ENCODE measurements at regions not wholly inside any gene's neighbourhood (a gene's known extent, or its start where the extent isn't known, plus 50 kb on each side); places are given as distances from the start of the nearest gene placed in this dataset.
"Not testable (repeated sequence)": the region's sequence is repeated elsewhere in the genome, so short reads cannot be mapped to it uniquely, and the experiment has no call there.

DNA sequence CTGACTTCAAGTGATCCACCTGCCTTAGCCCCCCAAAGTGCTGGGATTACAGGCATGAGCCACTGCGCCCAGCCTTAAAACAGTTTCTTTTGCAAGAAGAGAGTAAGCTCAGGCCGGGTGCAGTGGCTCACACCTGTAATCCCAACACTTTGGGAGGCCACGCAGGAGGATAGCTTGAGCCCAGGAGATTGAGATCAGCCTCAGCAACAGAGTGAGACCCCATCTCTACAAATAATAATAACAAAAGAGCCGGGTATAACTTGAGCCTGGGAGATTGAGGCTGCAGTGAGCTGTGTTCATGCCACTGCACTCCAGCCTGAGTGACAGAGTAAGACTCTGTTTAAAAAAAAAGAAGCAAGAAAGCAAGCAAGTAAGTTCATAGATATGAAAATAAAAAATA, 482.9 kb downstream of the FAT4 start:
- DNase-seq = not testable (repeated sequence)

DNA sequence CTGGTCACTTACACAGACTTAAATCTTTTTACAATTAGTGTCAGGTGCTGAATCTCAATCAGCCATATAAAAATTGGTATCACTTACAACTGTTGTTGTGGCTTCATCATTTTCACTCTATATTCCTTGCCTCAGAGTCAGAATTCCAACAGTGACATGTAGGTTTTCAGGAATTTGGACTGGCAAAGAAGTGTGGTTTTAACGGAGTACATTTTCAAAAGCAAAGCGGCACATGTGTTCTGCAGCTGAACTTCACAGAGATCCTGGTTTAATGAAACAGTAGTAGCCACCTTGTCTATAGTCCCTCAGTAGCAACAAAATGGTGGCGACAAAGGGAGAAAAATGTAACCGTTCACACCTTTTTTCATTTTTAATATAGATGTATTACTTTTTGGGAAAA, 486.6 kb downstream of the FAT4 start:
- no peak for DNase-seq

DNA sequence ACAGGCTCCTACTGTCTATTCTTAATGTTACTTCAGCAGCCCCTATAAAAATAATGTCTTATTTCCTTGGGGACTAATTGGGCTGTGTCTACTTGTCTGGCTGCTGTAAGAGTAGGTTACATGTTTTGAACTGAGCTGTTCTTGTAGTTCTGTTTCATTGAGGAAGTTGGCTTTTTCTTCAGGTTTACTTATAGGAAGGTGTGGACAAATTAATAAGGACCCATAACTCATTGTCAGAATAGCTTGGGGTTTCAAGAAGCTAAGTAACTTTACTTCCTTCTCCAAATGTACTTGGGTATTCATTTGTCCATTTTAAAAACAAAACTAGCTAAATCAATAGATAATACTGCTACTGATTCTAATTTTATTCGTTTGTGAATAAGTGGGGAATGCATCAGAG, 487.2 kb downstream of the FAT4 start:
- no peak for DNase-seq

DNA sequence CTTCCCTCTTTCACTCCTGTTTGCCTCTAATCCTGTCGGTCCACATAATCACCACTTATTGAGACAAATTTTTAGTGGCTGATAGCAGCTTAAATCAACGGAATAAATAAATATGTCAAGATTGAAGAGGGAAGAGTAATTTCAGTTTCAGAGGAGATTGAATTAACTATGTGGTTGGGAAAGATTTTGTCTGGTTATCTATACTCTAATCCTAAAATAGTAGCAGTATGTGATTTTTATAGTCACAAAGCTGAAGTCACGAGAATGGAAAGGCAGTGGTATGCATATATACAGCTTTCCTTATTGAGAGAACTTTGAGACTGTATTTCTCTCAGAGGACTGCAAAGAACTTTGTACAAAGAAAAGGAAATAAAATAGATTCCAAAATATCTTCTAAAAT, 493.3 kb downstream of the FAT4 start:
- no peak for DNase-seq

GRCh38 chr4:125808570-125808969, 493.8 kb downstream of the FAT4 start:
- DNase-seq = no peak

GRCh38 chr4:125811892-125812291, 497.1 kb downstream of the FAT4 start:
- DNase-seq = no peak

GRCh38 chr4:125826801-125827695, 512.3 kb downstream of the FAT4 start:
- no peak for DNase-seq

GRCh38 chr4:125827696-125828052, 512.9 kb downstream of the FAT4 start:
- no peak for DNase-seq

- no peak for DNase-seq
These were observed 513.6 kb downstream of the FAT4 start for GRCh38 chr4:125828346-125828745.

- no peak for DNase-seq
These were observed 517.4 kb downstream of the FAT4 start for GRCh38 chr4:125832161-125832560.

GRCh38 chr4:125836597-125837195, 521.9 kb downstream of the FAT4 start:
- no peak for DNase-seq

- no peak for DNase-seq
These were observed 522.9 kb downstream of the FAT4 start for GRCh38 chr4:125837493-125838201.

DNA sequence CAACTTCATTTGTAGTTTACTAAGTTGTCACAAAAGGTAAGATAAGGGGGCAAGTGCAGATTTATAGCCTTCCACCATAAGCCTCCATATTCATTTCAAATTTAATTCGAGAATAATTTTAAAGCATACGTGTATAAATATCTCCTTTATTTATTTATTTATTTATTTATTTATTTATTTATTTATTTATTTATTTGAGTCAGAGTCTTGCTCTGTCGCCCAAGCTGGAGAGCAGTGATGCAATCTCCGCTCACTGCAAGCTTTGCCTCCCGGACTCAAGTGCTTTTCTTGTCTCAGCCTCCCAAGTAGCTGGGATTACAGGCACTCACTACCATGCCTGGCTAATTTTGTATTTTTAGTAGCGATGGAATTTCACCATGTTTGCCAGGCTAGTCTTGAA, 523.4 kb downstream of the FAT4 start:
- DNase-seq = no peak

DNA sequence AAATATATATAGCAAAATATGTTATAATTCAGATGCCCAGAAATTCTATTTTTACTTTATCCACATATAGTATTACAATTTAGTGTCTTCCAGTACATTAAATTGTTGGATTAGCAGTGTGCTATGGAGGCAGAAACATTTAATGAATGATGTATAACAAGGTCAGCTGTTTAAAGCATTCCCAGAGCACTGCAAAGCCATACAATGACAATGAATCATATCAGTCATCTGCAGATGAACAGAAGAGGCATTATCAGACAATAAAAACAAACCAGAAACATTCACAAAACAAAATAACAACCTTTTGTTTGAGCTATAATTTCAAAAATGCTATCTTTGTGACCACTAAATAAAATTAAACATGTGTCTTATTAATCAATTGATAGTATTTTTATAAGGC, 524.2 kb downstream of the FAT4 start:
- no peak for DNase-seq

DNA sequence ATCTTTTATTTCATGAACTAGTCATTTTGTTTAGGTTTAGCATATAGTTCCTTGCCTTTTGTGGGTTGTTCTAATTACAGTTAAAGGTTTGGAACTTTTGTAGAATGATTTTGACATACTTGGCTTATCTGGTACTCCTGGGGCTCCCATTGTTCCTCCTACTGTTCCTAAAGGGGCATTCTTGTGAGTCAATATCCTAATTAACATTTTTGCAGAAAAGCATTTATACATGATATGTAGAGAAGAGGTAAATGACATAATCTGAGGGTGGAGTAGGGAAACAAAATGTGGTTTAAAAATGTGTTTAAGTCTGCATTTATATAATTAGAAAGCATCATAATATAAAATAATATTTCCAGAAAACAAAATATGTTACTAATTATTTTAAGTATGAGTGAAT, 529.2 kb downstream of the FAT4 start:
- no peak for DNase-seq

- no peak for DNase-seq
These were observed 532.8 kb downstream of the FAT4 start for GRCh38 chr4:125847518-125847917.

DNA sequence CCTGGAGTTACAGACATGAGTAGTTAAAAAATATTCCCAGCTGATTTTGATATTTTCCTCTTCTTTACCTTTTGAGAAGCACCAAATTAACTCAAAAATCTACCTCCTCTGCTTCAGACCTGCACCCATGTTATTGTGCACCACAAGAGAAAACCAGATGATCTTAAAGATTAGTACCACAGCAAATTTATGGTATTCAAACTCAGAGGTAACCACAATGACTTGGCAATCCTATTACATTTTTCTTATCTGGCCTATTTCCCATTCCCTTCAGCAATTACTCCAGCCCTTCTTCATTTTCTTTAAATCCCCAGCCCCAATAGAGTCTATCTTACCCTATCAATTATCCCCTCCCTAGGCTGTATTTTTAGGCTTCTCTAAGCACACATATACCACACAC, 535.1 kb downstream of the FAT4 start:
- no peak for DNase-seq

DNA sequence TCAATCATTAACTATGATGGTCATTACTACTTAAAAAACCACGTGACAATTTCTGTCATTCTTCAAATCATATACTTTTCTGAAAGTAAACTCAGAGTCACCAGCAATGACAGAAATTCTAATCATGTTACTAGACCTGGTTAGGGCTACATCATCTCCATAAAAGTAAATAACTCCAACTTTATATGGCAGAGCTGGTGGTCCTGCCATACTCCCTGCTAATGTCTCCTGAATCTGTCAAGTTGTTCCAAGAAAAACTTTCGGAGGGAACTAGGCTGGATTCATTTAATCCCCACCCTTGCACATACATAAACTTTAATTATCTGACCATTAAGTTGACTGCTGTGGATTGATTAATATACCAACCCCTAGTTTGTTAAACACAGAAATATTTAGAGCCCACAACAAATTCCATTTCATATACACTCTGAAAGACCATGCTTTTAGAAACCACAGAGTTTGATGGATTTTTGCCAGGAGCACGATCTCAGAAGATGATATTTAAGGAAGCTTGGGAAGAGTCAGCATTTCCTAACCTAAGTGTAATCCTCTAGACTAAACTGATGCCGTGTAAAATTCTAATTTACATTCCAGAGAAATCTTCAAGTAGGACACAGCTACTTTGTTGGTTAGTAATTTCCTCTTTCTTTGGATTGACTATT, 577.0 kb downstream of the FAT4 start:
- no peak for DNase-seq

- DNase-seq = no peak
These were observed 590.0 kb downstream of the FAT4 start for GRCh38 chr4:125904802-125905201.

DNA sequence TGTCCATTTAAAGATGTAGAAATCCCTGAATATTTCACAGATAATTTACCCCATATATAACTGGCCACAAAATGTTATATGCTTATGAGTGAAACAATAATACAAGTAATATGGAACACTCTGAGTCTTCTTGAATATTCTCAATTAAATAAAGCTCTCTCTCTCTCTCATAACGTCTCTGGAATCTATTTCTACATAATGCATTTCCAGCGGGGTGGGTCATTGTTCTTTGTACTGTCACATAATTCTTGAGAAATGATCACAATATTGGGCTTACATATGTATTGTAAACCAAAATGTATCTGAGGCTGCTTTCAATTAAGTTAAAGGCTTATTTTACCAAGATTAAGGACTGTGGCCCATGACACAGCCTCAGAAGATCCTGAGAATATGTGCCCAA, 596.3 kb downstream of the FAT4 start:
- no peak for DNase-seq

GRCh38 chr4:125911481-125911880, 596.7 kb downstream of the FAT4 start:
- DNase-seq = no peak

DNA sequence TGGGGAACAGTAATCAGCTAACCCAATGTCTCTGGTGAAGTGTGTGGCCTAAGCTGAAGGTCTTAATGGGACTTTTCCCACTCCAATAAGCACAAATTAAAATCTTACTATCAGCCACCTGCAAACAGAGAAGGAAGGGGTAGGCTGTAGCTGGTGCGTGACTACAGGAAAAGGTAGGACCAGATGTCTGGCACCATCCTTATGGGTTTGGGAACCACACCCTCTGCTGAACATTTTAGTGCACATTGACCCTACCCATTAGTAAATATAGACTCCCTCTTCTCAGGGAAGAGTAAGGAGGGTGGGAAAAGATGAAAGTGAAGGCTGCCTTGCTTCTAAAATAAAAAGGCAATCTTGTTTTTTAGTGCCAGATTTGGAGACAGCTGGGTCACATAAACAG, 602.8 kb downstream of the FAT4 start:
- no peak for DNase-seq
